SK-N-SH (cell line): ENCODE measurements at regions not wholly inside any gene's neighbourhood (a gene's known extent, or its start where the extent isn't known, plus 50 kb on each side); places are given as distances from the start of the nearest gene placed in this dataset.

ENCODE experiments used
- CTCF ChIA-PET: fragments of 300-600, 350-600 bp; formaldehyde crosslinking; extraction: SDS; loops from one replicate; lab custom pipeline; 2021; lab: Yijun Ruan, JAX
- POLR2A ChIA-PET: fragments of 350-600 bp; sonication (Branson Sonifier 250); formaldehyde crosslinking; extraction: SDS; loops from one replicate; lab custom pipeline; 2020; ENCODE audit warnings: antibody characterized with exemption, inconsistent platforms; lab: Yijun Ruan, JAX
- DNase-seq: peaks from one replicate; pipeline ENCODE4 v3.0.0; 2012
- H2AFZ ChIP-seq: fragments of 200-600 bp; sonication (generic); 2 replicates; pipeline ENCODE4 v1.8.1; 2016; ENCODE audit warnings: antibody characterized with exemption, mild to moderate bottlenecking, low read depth
- H3F3A ChIP-seq: fragments of 200-600 bp; sonication (generic); replicated peaks from 2 replicates; pipeline ENCODE3; 2016; ENCODE audit warnings: antibody characterized with exemption, mild to moderate bottlenecking; ENCODE audit not compliant: insufficient read depth
- H3K27ac ChIP-seq, 2 experiments: fragments of 200-500 bp in 1 of 2; fragments of 200-600 bp in 1 of 2; sonication (Bioruptor generic) in 1 of 2; sonication (generic), shearing (Covaris generic) in 1 of 2; 2 replicates each; pipeline versions ENCODE4 v1.5.1 to v1.6.1; 2014 to 2016; ENCODE audit warnings: low read depth in 2 of 2, inconsistent platforms in 1 of 2, low read length in 1 of 2, mild to moderate bottlenecking in 1 of 2, mixed read lengths in 1 of 2
- H3K27me3 ChIP-seq: fragments of 200-600 bp; sonication (generic), shearing (Covaris generic); 2 replicates; pipeline ENCODE4 v1.6.1; 2016; ENCODE audit warnings: mixed run types; ENCODE audit not compliant: insufficient read depth
- H3K36me3 ChIP-seq, 2 experiments: fragments of 200-500 bp in 1 of 2; fragments of 200-600 bp in 1 of 2; sonication (Bioruptor generic) in 1 of 2; sonication (generic) in 1 of 2; replicated peaks in 1 of 2; 2 replicates each; pipeline versions ENCODE3 to v1.5.1; 2014 to 2016; ENCODE audit warnings: low read length in 1 of 2, mild to moderate bottlenecking in 1 of 2; ENCODE audit not compliant: insufficient read depth in 2 of 2, control insufficient read depth in 1 of 2
- H3K4me1 ChIP-seq, 2 experiments: fragments of 200-500 bp in 1 of 2; fragments of 200-600 bp in 1 of 2; sonication (Bioruptor generic) in 1 of 2; sonication (generic), shearing (Covaris generic) in 1 of 2; 2 replicates each; pipeline versions ENCODE4 v1.5.1 to v1.6.1; 2014 to 2016; ENCODE audit warnings: low read depth in 1 of 2, low read length in 1 of 2, mixed run types in 1 of 2; ENCODE audit not compliant: insufficient read depth in 2 of 2, control insufficient read depth in 1 of 2
- H3K4me2 ChIP-seq: fragments of 200-600 bp; sonication (generic), shearing (Covaris generic); 2 replicates; pipeline ENCODE4 v1.6.1; 2017; ENCODE audit warnings: mixed run types
- H3K4me3 ChIP-seq, 2 experiments: fragments of 200-500 bp in 1 of 2; fragments of 200-600 bp in 1 of 2; sonication (Bioruptor generic) in 1 of 2; sonication (generic), shearing (Covaris generic) in 1 of 2; 2 replicates each; pipeline versions ENCODE4 v1.5.1 to v1.8.1; 2014 to 2016; ENCODE audit warnings: low read depth in 2 of 2, inconsistent platforms in 1 of 2, low read length in 1 of 2, mild to moderate bottlenecking in 1 of 2, mixed read lengths in 1 of 2, moderate library complexity in 1 of 2
- H3K79me2 ChIP-seq: fragments of 200-600 bp; sonication (generic); 2 replicates; pipeline ENCODE4 v1.8.1; 2017; ENCODE audit warnings: mild to moderate bottlenecking; ENCODE audit not compliant: insufficient read depth
- H3K9ac ChIP-seq: fragments of 200-600 bp; sonication (generic); 2 replicates; pipeline ENCODE4 v1.6.1; 2017; ENCODE audit warnings: mixed run types
- H3K9me2 ChIP-seq: fragments of 200-600 bp; sonication (generic); 2 replicates; pipeline ENCODE4 v1.6.1; 2017; ENCODE audit warnings: mixed run types
- H3K9me3 ChIP-seq: fragments of 200-600 bp; sonication (generic); 2 replicates; pipeline ENCODE4 v1.6.1; 2017; ENCODE audit warnings: mixed run types, mild to moderate bottlenecking, moderate library complexity
- H4K20me1 ChIP-seq: fragments of 200-600 bp; sonication (generic); 2 replicates; pipeline ENCODE4 v1.6.1; 2017; ENCODE audit warnings: mild to moderate bottlenecking, mixed run types; ENCODE audit not compliant: insufficient read depth
- CHD2 ChIP-seq: fragments of 150-350 bp; IDR thresholded peaks from 2 replicates; pipeline ENCODE4 v1.6.1; 2018; ENCODE audit warnings: low read length; ENCODE audit not compliant: partially characterized antibody
- EP300 ChIP-seq, 2 experiments: IDR thresholded peaks; 2 replicates each; pipeline versions ENCODE4 v1.4.0 to v1.6.1; 2012; ENCODE audit warnings: borderline replicate concordance in 1 of 2, low read depth in 1 of 2, low read length in 1 of 2
- FOXM1 ChIP-seq: IDR thresholded peaks from 2 replicates; pipeline ENCODE4 v1.4.0; 2012; ENCODE audit warnings: low read depth, mild to moderate bottlenecking
- GABPA ChIP-seq: IDR thresholded peaks from 2 replicates; pipeline ENCODE4 v1.4.0; 2012; ENCODE audit warnings: low read depth, mild to moderate bottlenecking
- MXI1 ChIP-seq: IDR thresholded peaks from 2 replicates; pipeline ENCODE4 v1.6.1; 2012; ENCODE audit warnings: mild to moderate bottlenecking, low read depth, low read length, improper control_type of control experiment
- NFIC ChIP-seq: IDR thresholded peaks from 2 replicates; pipeline ENCODE4 v1.4.0; 2012; ENCODE audit warnings: borderline replicate concordance
- PBX3 ChIP-seq: IDR thresholded peaks from 2 replicates; pipeline ENCODE4; 2012
- POLR2AphosphoS5 ChIP-seq: IDR thresholded peaks from 2 replicates; pipeline ENCODE4 v1.6.1; 2012; ENCODE audit warnings: low read depth, low read length
- RAD21 ChIP-seq: IDR thresholded peaks from 2 replicates; pipeline ENCODE4 v1.6.1; 2012; ENCODE audit warnings: mild to moderate bottlenecking, low read length
- RCOR1 ChIP-seq: fragments of 150-350 bp; IDR thresholded peaks from 2 replicates; pipeline ENCODE4 v1.6.1; 2017; ENCODE audit warnings: antibody characterized with exemption, low read length
- REST ChIP-seq: IDR thresholded peaks from 2 replicates; pipeline ENCODE4 v1.6.1; 2012; ENCODE audit warnings: mild to moderate bottlenecking, low read depth, low read length, moderate library complexity
- RFX5 ChIP-seq: IDR thresholded peaks from 2 replicates; pipeline ENCODE4 v1.6.1; 2012; ENCODE audit warnings: mild to moderate bottlenecking, improper control_type of control experiment, low read length
- RXRA ChIP-seq: IDR thresholded peaks from 2 replicates; pipeline ENCODE4 v1.4.0; 2012; ENCODE audit warnings: low read depth, mild to moderate bottlenecking, borderline replicate concordance
- SIN3A ChIP-seq: IDR thresholded peaks from 2 replicates; pipeline ENCODE4 v1.6.1; 2012; ENCODE audit warnings: low read depth, mild to moderate bottlenecking, low read length, moderate library complexity, borderline replicate concordance
- SMC3 ChIP-seq: IDR thresholded peaks from 2 replicates; pipeline ENCODE4 v1.6.1; 2012; ENCODE audit warnings: low read depth, low read length, improper control_type of control experiment
- TAF1 ChIP-seq: IDR thresholded peaks from 2 replicates; pipeline ENCODE4 v1.6.1; 2012; ENCODE audit warnings: low read depth, mild to moderate bottlenecking, low read length, moderate library complexity, borderline replicate concordance
- YY1 ChIP-seq: IDR thresholded peaks from 2 replicates; pipeline ENCODE4 v1.4.0; 2012; ENCODE audit warnings: low read depth, mild to moderate bottlenecking
- ZBTB33 ChIP-seq: IDR thresholded peaks from 2 replicates; pipeline ENCODE4 v1.4.0; 2012; ENCODE audit warnings: low read depth, borderline replicate concordance
- WGBS: methylation state at CpG from one replicate; pipeline ENCODE4 v1.1.6; 2017; ENCODE audit warnings: low lambda C conversion rate; 5-methylcytosine and 5-hydroxymethylcytosine counted together

GRCh38 chr9:82184524-82184923, 196.0 kb downstream of the SPATA31D1 start:
- Histone ChIP-seq H3K27me3 (no peaks in the 10 kb centered on the region), H4K20me1 (no peaks in the 10 kb centered on the region), H3K9me3 (no peaks in the 10 kb centered on the region; the same call in 1 of the 2 replicates), H3K9me2 (no peaks in the 10 kb centered on the region), H3K9ac (no peak overlapping the region), H3K4me2 (no peak overlapping the region), H3F3A (no peaks in the 10 kb centered on the region), H3K4me3 (no peak overlapping the region), H3K79me2 (no peaks in the 10 kb centered on the region), H3K4me1 (no peaks in the 10 kb centered on the region; a peak in 1 of 4 replicates), H3K27ac (no peak overlapping the region), H3K36me3 (no peaks in the 10 kb centered on the region), H2AFZ (no peak overlapping the region)
- POLR2A ChIA-PET = no interaction called here
- 82% methylated on average over 3 of the region's 3 CpGs for WGBS
- CTCF ChIA-PET = interaction anchor here (1.4 kb wide), 1 partner anchor 14 kb away, joined by 4 read pairs; no protein-coding TSS in a partner anchor
- DNase-seq = no peak
- TF ChIP-seq REST (no peak), NFIC (no peak), SMC3 (no peak), SIN3A (no peak), MXI1 (no peak), PBX3 (no peak), ZBTB33 (no peak), CHD2 (no peak), RFX5 (no peak), RXRA (no peak), EP300 (IDR thresholded peaks at IDR 0.05; ENCODE audit: borderline replicate concordance in 1 of 2, low read depth in 1 of 2, low read length in 1 of 2) (no peak), RCOR1 (no peak), RAD21 (no peak), TAF1 (no peak), FOXM1 (no peak), POLR2AphosphoS5 (no peak), YY1 (no peak), GABPA (no peak)
